ENCODE measurements at regions not wholly inside any gene's neighbourhood (a gene's known extent, or its start where the extent isn't known, plus 50 kb on each side); places are given as distances from the start of the nearest gene placed in this dataset.

- no peak for TF ChIP-seq CTCF (conservative IDR thresholded peaks at IDR 0.05; ENCODE audit: low read depth, low read length)
- no peak overlapping the region for H3K4me3 ChIP-seq (ENCODE audit: low read length)
- DNase-seq (ENCODE audit: low read depth): no peak
Measured at GRCh38 chr7:88700725-88701124, 58.8 kb upstream of the ZNF804B start.

GRCh38 chr7:88694207-88694606, 65.3 kb upstream of the ZNF804B start:
- no peak for TF ChIP-seq CTCF (conservative IDR thresholded peaks at IDR 0.05; ENCODE audit: low read depth, low read length)
- no peak overlapping the region for H3K4me3 ChIP-seq (ENCODE audit: low read length)
- no peak for DNase-seq (ENCODE audit: low read depth)

GRCh38 chr7:88693131-88693530, 66.4 kb upstream of the ZNF804B start:
- H3K4me3 ChIP-seq (ENCODE audit: low read length): no peak overlapping the region
- no peak for TF ChIP-seq CTCF (conservative IDR thresholded peaks at IDR 0.05; ENCODE audit: low read depth, low read length)
- DNase-seq (ENCODE audit: low read depth): no peak

- DNase-seq (ENCODE audit: low read depth): no peak
- TF ChIP-seq CTCF (conservative IDR thresholded peaks at IDR 0.05; ENCODE audit: low read depth, low read length): no peak
- H3K4me3 ChIP-seq (ENCODE audit: low read length): no peak overlapping the region
Measured at GRCh38 chr7:88692493-88692892, 67.0 kb upstream of the ZNF804B start.

- TF ChIP-seq CTCF (conservative IDR thresholded peaks at IDR 0.05; ENCODE audit: low read depth, low read length): no peak
- DNase-seq (ENCODE audit: low read depth): no peak
- H3K4me3 ChIP-seq (ENCODE audit: low read length): no peak overlapping the region
Measured at GRCh38 chr7:88689821-88690220, 69.7 kb upstream of the ZNF804B start.

GRCh38 chr7:88688222-88688621, 71.3 kb upstream of the ZNF804B start:
- TF ChIP-seq CTCF (conservative IDR thresholded peaks at IDR 0.05; ENCODE audit: low read depth, low read length): no peak
- DNase-seq (ENCODE audit: low read depth): no peak
- H3K4me3 ChIP-seq (ENCODE audit: low read length): no peak overlapping the region

- H3K4me3 ChIP-seq (ENCODE audit: low read length): no peak overlapping the region
- no peak for TF ChIP-seq CTCF (conservative IDR thresholded peaks at IDR 0.05; ENCODE audit: low read depth, low read length)
- no peak for DNase-seq (ENCODE audit: low read depth)
Measured at GRCh38 chr7:88686468-88687229, 72.9 kb upstream of the ZNF804B start.

Data from retinal pigment epithelial cell (primary cell).